Colonic mucosa (tissue), 4 donors: ENCODE measurements at regions not wholly inside any gene's neighbourhood (a gene's known extent, or its start where the extent isn't known, plus 50 kb on each side); places are given as distances from the start of the nearest gene placed in this dataset.

Source experiments
- DNase-seq: peaks from one replicate; pipeline ENCODE4 v3.0.0-alpha.2; 2020
- H3K27ac ChIP-seq: fragments of 200-600 bp; one replicate; pipeline ENCODE4 v1.8.0; 2021
- H3K27me3 ChIP-seq: fragments of 200-600 bp; one replicate; pipeline ENCODE4 v1.8.0; 2021
- H3K36me3 ChIP-seq: fragments of 200-600 bp; one replicate; pipeline ENCODE4 v1.8.0; 2021
- H3K4me1 ChIP-seq: fragments of 200-600 bp; one replicate; pipeline ENCODE4 v1.8.0; 2021; ENCODE audit warnings: mild to moderate bottlenecking
- H3K4me3 ChIP-seq: fragments of 200-600 bp; one replicate; pipeline ENCODE4 v1.8.0; 2021
- H3K9ac ChIP-seq, 2 donors: one replicate each; pipeline ENCODE4 v1.7.0; 2013; ENCODE audit warnings: control low read depth in 2 of 2, low read depth in 2 of 2, low read length in 2 of 2
- H3K9me3 ChIP-seq: fragments of 200-600 bp; one replicate; pipeline ENCODE4 v1.8.0; 2021
- CTCF ChIP-seq: fragments of 200-600 bp; IDR thresholded peaks from one replicate; pipeline ENCODE4 v1.8.0; 2022; ENCODE audit warnings: antibody characterized with exemption, mild to moderate bottlenecking
- intact Hi-C: fragments of 100-400 bp; cut with DNase I; formaldehyde crosslinking; loops from one replicate; pipeline ENCODE4 v1.14.1; 2022
- donor health status: healthy.
- donor health status: DM: no; HTN: no; CAD: no.
- donor health status: DM: no; HTN: no; CAD: no.

DNA sequence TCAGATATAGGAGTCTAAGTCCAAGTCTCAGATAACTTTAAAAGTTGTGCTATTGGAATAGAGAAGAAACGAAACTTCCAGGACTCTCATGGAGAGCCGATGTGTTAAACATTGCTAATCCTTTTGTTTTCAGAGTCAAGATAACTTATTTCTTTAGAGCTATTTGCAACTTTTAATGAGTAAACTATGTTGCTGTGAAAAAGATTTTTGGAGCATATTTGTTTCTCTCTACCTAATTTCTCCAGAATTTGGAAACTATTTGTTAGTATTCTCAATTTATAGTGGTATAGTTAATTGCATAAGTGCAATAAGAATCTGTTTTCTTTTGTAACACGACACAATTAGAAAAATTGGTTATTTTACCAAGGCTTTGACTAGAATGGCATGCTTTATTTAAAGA is 588.9 kb downstream of the NTRK3 start:
- no peak overlapping the region for H3K27ac ChIP-seq
- intact Hi-C loops = no loop called here

GRCh38 chr15:87662575-87662974 is 594.0 kb downstream of the NTRK3 start:
- no peak for TF ChIP-seq CTCF
- Histone ChIP-seq H3K27me3 (no peaks in the 10 kb centered on the region), H3K9me3 (no peaks in the 10 kb centered on the region), H3K27ac (no peak overlapping the region), H3K36me3 (no peaks in the 10 kb centered on the region), H3K4me1 (no peaks in the 10 kb centered on the region), H3K9ac (no peak overlapping the region), H3K4me3 (no peak overlapping the region)
- no peak for DNase-seq
- intact Hi-C loops = no loop called here

More for the DNA sequence above, 588.9 kb downstream of the NTRK3 start:
- Histone ChIP-seq H3K4me3 (no peak overlapping the region), H3K36me3 (no peaks in the 10 kb centered on the region), H3K4me1 (no peaks in the 10 kb centered on the region), H3K9me3 (no peaks in the 10 kb centered on the region), H3K27me3 (no peaks in the 10 kb centered on the region), H3K9ac (no peak overlapping the region)
- TF ChIP-seq CTCF = no peak
- no peak for DNase-seq

GRCh38 chr15:87661454-87662355 is 594.8 kb downstream of the NTRK3 start:
- intact Hi-C loops = no loop called here
- Histone ChIP-seq H3K4me1 (no peaks in the 10 kb centered on the region), H3K4me3 (no peak overlapping the region), H3K27me3 (no peaks in the 10 kb centered on the region), H3K27ac (no peak overlapping the region), H3K9me3 (no peaks in the 10 kb centered on the region), H3K36me3 (no peaks in the 10 kb centered on the region), H3K9ac (no peak overlapping the region)
- DNase-seq = no peak
- no peak for TF ChIP-seq CTCF

DNA sequence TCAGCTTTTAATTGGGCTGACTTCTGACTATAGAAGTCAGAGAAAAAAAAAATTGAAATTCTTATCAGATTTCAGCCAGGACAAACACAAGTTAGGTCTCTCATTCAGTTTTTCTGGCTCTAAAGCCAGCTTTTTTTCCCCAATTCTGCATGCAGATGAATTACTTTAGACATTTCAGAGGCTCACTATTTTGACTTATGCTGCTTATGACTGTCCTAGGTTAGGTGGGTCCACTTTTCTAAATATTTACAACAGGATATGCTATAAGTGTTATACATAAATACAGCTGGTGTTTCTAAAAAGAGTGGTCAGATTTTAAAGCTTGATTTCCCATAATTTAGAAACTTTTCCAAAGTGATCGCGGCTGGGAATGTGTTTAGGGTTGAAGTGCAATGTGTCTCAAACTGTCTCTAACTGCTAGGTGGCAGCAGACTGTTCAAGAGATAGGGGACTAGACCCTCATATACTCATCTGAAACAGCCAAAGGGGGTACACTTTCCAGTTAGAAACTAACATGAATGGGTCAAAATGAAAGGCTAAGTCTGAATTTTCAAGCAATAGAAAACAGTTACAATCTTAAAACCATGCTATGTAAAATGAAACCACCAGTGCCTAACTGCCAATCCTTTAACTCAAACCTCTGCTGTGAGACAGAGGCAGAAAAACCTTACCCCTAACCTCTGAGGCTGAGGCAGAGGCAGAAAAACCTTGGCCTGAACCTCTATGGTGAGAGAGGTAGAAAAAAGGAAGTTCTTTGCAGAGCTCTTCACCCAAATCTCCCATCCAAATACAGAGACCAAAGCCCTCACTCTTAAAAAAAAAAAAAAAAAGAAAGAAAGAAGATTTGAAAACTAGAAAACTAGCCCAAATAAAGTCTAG is 596.0 kb downstream of the NTRK3 start:
- no peak for TF ChIP-seq CTCF
- H3K27ac ChIP-seq = no peak overlapping the region

GRCh38 chr15:87656372-87656771 is 600.2 kb downstream of the NTRK3 start:
- intact Hi-C loops = no loop called here
- no peak for DNase-seq

More for the DNA sequence above, 596.0 kb downstream of the NTRK3 start:
- Histone ChIP-seq H3K36me3 (no peaks in the 10 kb centered on the region), H3K4me3 (no peak overlapping the region), H3K27me3 (no peaks in the 10 kb centered on the region), H3K9ac (no peak overlapping the region), H3K9me3 (no peaks in the 10 kb centered on the region), H3K4me1 (no peaks in the 10 kb centered on the region)
- no peak for DNase-seq
- intact Hi-C loops = no loop called here

More at GRCh38 chr15:87656372-87656771, 600.2 kb downstream of the NTRK3 start:
- Histone ChIP-seq H3K9ac (no peak overlapping the region), H3K4me3 (no peak overlapping the region), H3K27ac (no peak overlapping the region), H3K4me1 (no peaks in the 10 kb centered on the region), H3K36me3 (no peaks in the 10 kb centered on the region), H3K9me3 (no peaks in the 10 kb centered on the region), H3K27me3 (no peaks in the 10 kb centered on the region)
- TF ChIP-seq CTCF = no peak
